ENCODE measurements at regions not wholly inside any gene's neighbourhood (a gene's known extent, or its start where the extent isn't known, plus 50 kb on each side); places are given as distances from the start of the nearest gene placed in this dataset.
A peak's percentile ranks its signal among the peaks of the same experiment; 100 is the strongest.

GRCh38 chr2:2845806-2846315 is 514.8 kb upstream of the MYT1L start:
- no peak overlapping the region for H3K4me3 ChIP-seq (ENCODE audit: extremely low read depth in 1 of 4, insufficient read depth in 2 of 4, low read depth in 3 of 4, low read length in 4 of 4)
- no peak overlapping the region for H3K4me2 ChIP-seq (ENCODE audit: insufficient read depth in 1 of 2, low read depth in 2 of 2, low read length in 2 of 2)
- no peak overlapping the region; the same call in 1 of the 2 replicates for H2AFZ ChIP-seq (ENCODE audit: low read length)
- H2BK15ac ChIP-seq (ENCODE audit: low read length): no peak overlapping the region
- WGBS, 2 experiments (ENCODE audit: extremely low coverage in 1 of 2, insufficient coverage in 1 of 2, insufficient read length in 1 of 2, insufficient replicate concordance in 2 of 2, low coverage in 1 of 2, low lambda C conversion rate in 2 of 2, missing lambda C conversion rate in 1 of 2): 95% methylated on average over 14 of the region's 14 CpGs; no CpG with 5 or more reads in 1 of the 2 experiments
- no peak overlapping the region for H2BK20ac ChIP-seq (ENCODE audit: low read length)
- H3K14ac ChIP-seq (ENCODE audit: insufficient read length): no peak overlapping the region
- 0 out of 2 replicates have a peak overlapping the region, but pooled peaks have one; percentile 31 for H2BK12ac ChIP-seq (ENCODE audit: low read depth, low read length)
- no peak overlapping the region for H4K8ac ChIP-seq (ENCODE audit: extremely low read depth, insufficient read depth, low read length)
- no peak overlapping the region for H3K9ac ChIP-seq (replicated peaks in 1 of 4; ENCODE audit: extremely low read depth in 1 of 4, low read depth in 3 of 4, low read length in 3 of 4)
- no peak overlapping the region for H2AK5ac ChIP-seq (ENCODE audit: low read depth, low read length)
- no peak overlapping the region for H2BK120ac ChIP-seq (replicated peaks; ENCODE audit: low read depth, low read length)
- no peak overlapping the region for H3K27ac ChIP-seq (ENCODE audit: low read depth, low read length)
- no peak overlapping the region for H3K4ac ChIP-seq (replicated peaks; ENCODE audit: insufficient read length, low read depth, low read length)
- H4K91ac ChIP-seq (replicated peaks; ENCODE audit: insufficient read length, low read length): no peak overlapping the region
- H2BK5ac ChIP-seq (ENCODE audit: low read depth, low read length): no peak overlapping the region
- DNase-seq (ENCODE audit: low read depth in 1 of 2, low spot score in 2 of 2) (no peak), FAIRE-seq (no peak)
- peaks cover 9% of the 10 kb centered on the region; the same call in 1 of the 2 replicates for H3K23me2 ChIP-seq (ENCODE audit: low read depth, low read length)
- H4K20me1 ChIP-seq (replicated peaks in 1 of 2; ENCODE audit: control insufficient read depth in 1 of 2, insufficient read depth in 2 of 2, low read length in 2 of 2): peaks cover 0 to 5% of the 10 kb centered on the region in 2 experiments
- H3K27me3 ChIP-seq (replicated peaks in 1 of 4; ENCODE audit: control insufficient read depth in 3 of 4, extremely low read depth in 1 of 4, insufficient read depth in 3 of 4, low read length in 3 of 4): no peaks in the 10 kb centered on the region
- no peaks in the 10 kb centered on the region for H3K36me3 ChIP-seq (ENCODE audit: control insufficient read depth in 2 of 4, insufficient read depth in 4 of 4, low read length in 3 of 4)
- no peaks in the 10 kb centered on the region for H3K79me1 ChIP-seq (ENCODE audit: low read depth, low read length)
- H3K9me3 ChIP-seq (ENCODE audit: insufficient read depth in 2 of 2, low read depth in 1 of 2, low read length in 1 of 2): no peaks in the 10 kb centered on the region
- H3K56ac ChIP-seq (replicated peaks; ENCODE audit: insufficient read length, low read depth, low read length): no peak overlapping the region
- H4K5ac ChIP-seq (ENCODE audit: insufficient read length, low read depth, low read length): no peak overlapping the region
- ChIA-PET POLR2A (ENCODE audit: partially characterized antibody) (no interaction called here), CTCF (ENCODE audit: partially characterized antibody) (interaction anchor here (0.5 to 2.4 kb wide), 6 partner anchors 16 to 290 kb away, joined by 3 to 9 read pairs (median 3); no protein-coding TSS in a partner anchor)
- no peak overlapping the region for H3K18ac ChIP-seq (ENCODE audit: extremely low read depth, low read length)
- H3K79me2 ChIP-seq (ENCODE audit: control insufficient read depth in 1 of 2, insufficient read depth in 2 of 2, low read length in 2 of 2): no peaks in the 10 kb centered on the region
- no peak overlapping the region for H3K23ac ChIP-seq (ENCODE audit: insufficient read length)
- TF ChIP-seq RXRA (IDR thresholded peaks at IDR 0.05; ENCODE audit: insufficient read depth, low read depth, low read length) (no peak), POLR2A (IDR thresholded peaks at IDR 0.05; ENCODE audit: control extremely low read depth in 1 of 2, low read depth in 2 of 2, low read length in 2 of 2) (no peak), HDAC2 (IDR thresholded peaks at IDR 0.05; ENCODE audit: borderline replicate concordance in 1 of 2, low read depth in 2 of 2, low read length in 2 of 2) (no peak), BCL11A (IDR thresholded peaks at IDR 0.05; ENCODE audit: low read depth in 2 of 2, low read length in 2 of 2) (no peak)
- peaks cover under 1 to 23% (median 10%) of the 10 kb centered on the region in 4 experiments for H3K4me1 ChIP-seq (replicated peaks in 1 of 4; ENCODE audit: control insufficient read depth in 3 of 4, insufficient read depth in 4 of 4, low read length in 3 of 4)

All from H1 (cell line).